Thyroid gland (tissue), 4 donors: ENCODE measurements at regions not wholly inside any gene's neighbourhood (a gene's known extent, or its start where the extent isn't known, plus 50 kb on each side); places are given as distances from the start of the nearest gene placed in this dataset.

Experiments used
- CTCF ChIP-seq, 6 experiments: fragments of 200-600 bp in 3 of 6; fragments of 450-650 bp in 3 of 6; sonication (generic) in 3 of 6; IDR thresholded peaks; one replicate each; pipeline ENCODE4 v1.5.1; 2016 to 2019; ENCODE audit warnings: antibody characterized with exemption in 6 of 6, mild to moderate bottlenecking in 2 of 6, inconsistent platforms in 1 of 6, moderate library complexity in 1 of 6
- POLR2A ChIP-seq, 2 donors: fragments of 450-650 bp; IDR thresholded peaks; one replicate each; pipeline ENCODE4 v1.6.1; 2017; ENCODE audit warnings: antibody characterized with exemption in 2 of 2, mild to moderate bottlenecking in 2 of 2, moderate library complexity in 1 of 2

DNA sequence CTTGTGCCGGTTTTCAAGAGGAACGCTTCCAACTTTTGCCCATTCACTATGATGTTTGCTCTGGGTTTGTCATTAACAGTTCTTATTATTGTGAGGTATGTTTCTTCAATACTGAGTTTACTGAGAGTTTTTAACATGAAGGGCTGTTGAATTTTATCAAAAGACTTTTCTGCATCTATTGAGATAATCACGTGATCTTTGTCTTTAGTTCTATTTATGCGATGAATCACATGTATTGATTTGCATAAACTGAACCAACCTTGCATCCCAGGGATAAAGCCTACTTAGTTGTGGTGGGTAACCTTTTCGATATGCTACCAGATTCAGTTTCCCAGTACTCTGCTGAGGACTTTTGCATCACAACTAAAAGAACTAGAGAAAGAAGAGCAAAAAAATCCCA lies 318.0 kb downstream of the GASK1B start:
- TF ChIP-seq CTCF (IDR thresholded peaks at IDR 0.05) (no peak), POLR2A (IDR thresholded peaks at IDR 0.05) (no peak)
